H9 (cell line): ENCODE measurements at regions not wholly inside any gene's neighbourhood (a gene's known extent, or its start where the extent isn't known, plus 50 kb on each side); places are given as distances from the start of the nearest gene placed in this dataset.

Experiments
- DNase-seq: peaks from one replicate; pipeline ENCODE4 v3.0.0-alpha.2; 2017
- H2AFZ ChIP-seq: one replicate; pipeline ENCODE4 v1.6.1; 2013; ENCODE audit warnings: mild to moderate bottlenecking, low read length, control low read depth, moderate library complexity
- H2AK5ac ChIP-seq: 2 replicates; pipeline ENCODE4 v1.6.1; 2013; ENCODE audit warnings: low read length, control low read depth, mixed read lengths; ENCODE audit not compliant: insufficient read length
- H2BK120ac ChIP-seq: one replicate; pipeline ENCODE4 v1.6.1; 2013; ENCODE audit warnings: low read depth, mild to moderate bottlenecking, low read length, control low read depth, inconsistent platforms; ENCODE audit not compliant: poor library complexity, severe bottlenecking
- H2BK12ac ChIP-seq: 2 replicates; pipeline ENCODE4 v1.6.1; 2013; ENCODE audit warnings: low read length, control low read depth, mixed read lengths, low read depth; ENCODE audit not compliant: insufficient read length
- H2BK15ac ChIP-seq: 2 replicates; pipeline ENCODE4 v1.6.1; 2013; ENCODE audit warnings: low read depth, low read length, control low read depth
- H2BK20ac ChIP-seq: one replicate; pipeline ENCODE4 v1.6.1; 2013; ENCODE audit warnings: low read depth, mild to moderate bottlenecking, low read length, control low read depth, inconsistent platforms; ENCODE audit not compliant: poor library complexity, severe bottlenecking
- H2BK5ac ChIP-seq: 2 replicates; pipeline ENCODE4 v1.6.1; 2013; ENCODE audit warnings: low read length, control low read depth, mixed read lengths; ENCODE audit not compliant: insufficient read length
- H3K14ac ChIP-seq: 2 replicates; pipeline ENCODE4 v1.6.1; 2013; ENCODE audit warnings: low read length, control low read depth; ENCODE audit not compliant: insufficient read depth
- H3K18ac ChIP-seq: 2 replicates; pipeline ENCODE4 v1.6.1; 2013; ENCODE audit warnings: low read depth, mild to moderate bottlenecking, mixed read lengths, low read length, control low read depth; ENCODE audit not compliant: insufficient read length
- H3K23ac ChIP-seq: 2 replicates; pipeline ENCODE4 v1.6.1; 2013; ENCODE audit warnings: low read length, control low read depth, mixed read lengths, low read depth; ENCODE audit not compliant: insufficient read length
- H3K23me2 ChIP-seq: 2 replicates; pipeline ENCODE4 v1.6.1; 2013; ENCODE audit warnings: low read depth, mild to moderate bottlenecking, mixed read lengths, low read length, control low read depth; ENCODE audit not compliant: insufficient read length, poor library complexity, severe bottlenecking
- H3K27ac ChIP-seq: 2 replicates; pipeline ENCODE4 v1.5.1; 2013; ENCODE audit warnings: low read length, control low read depth, mixed read lengths, low read depth; ENCODE audit not compliant: insufficient read length
- H3K27me3 ChIP-seq: 2 replicates; pipeline ENCODE4 v1.6.1; 2013; ENCODE audit warnings: low read length, control low read depth, inconsistent platforms; ENCODE audit not compliant: insufficient read depth
- H3K4ac ChIP-seq: 2 replicates; pipeline ENCODE4 v1.6.1; 2013; ENCODE audit warnings: low read depth, mild to moderate bottlenecking, control low read depth, inconsistent platforms, low read length, moderate library complexity
- H3K4me1 ChIP-seq: 2 replicates; pipeline ENCODE4 v1.6.1; 2013; ENCODE audit warnings: low read length, control low read depth, inconsistent platforms; ENCODE audit not compliant: insufficient read depth
- H3K4me2 ChIP-seq: 2 replicates; pipeline ENCODE4 v1.6.1; 2013; ENCODE audit warnings: low read length, control low read depth, mixed read lengths; ENCODE audit not compliant: insufficient read length, insufficient read depth
- H3K56ac ChIP-seq: 2 replicates; pipeline ENCODE4 v1.6.1; 2013; ENCODE audit warnings: low read depth, mild to moderate bottlenecking, mixed read lengths, low read length, control low read depth; ENCODE audit not compliant: insufficient read length
- H3K79me1 ChIP-seq: 2 replicates; pipeline ENCODE4 v1.6.1; 2013; ENCODE audit warnings: low read depth, mild to moderate bottlenecking, moderate library complexity, low read length, control low read depth, inconsistent platforms; ENCODE audit not compliant: insufficient read depth, poor library complexity, severe bottlenecking
- H3K79me2 ChIP-seq: 2 replicates; pipeline ENCODE4 v1.6.1; 2013; ENCODE audit warnings: low read length, control low read depth, inconsistent platforms; ENCODE audit not compliant: insufficient read depth
- H3K9ac ChIP-seq: 2 replicates; pipeline ENCODE4 v1.6.1; 2013; ENCODE audit warnings: low read length, control low read depth, mixed read lengths; ENCODE audit not compliant: insufficient read length; ENCODE audit errors: extremely low read depth
- H3K9me3 ChIP-seq: one replicate; pipeline ENCODE4 v1.6.1; 2013; ENCODE audit warnings: low read depth, low read length, inconsistent platforms; ENCODE audit not compliant: control insufficient read depth
- H3T11ph ChIP-seq: one replicate; pipeline ENCODE4 v1.6.1; 2013; ENCODE audit warnings: mild to moderate bottlenecking, low read length, control low read depth, inconsistent platforms
- H4K20me1 ChIP-seq: one replicate; pipeline ENCODE4 v1.6.1; 2013; ENCODE audit not compliant: control insufficient read depth, insufficient read length, insufficient read depth
- H4K5ac ChIP-seq: 2 replicates; pipeline ENCODE4 v1.6.1; 2013; ENCODE audit warnings: low read depth, mild to moderate bottlenecking, mixed read lengths, low read length, control low read depth; ENCODE audit not compliant: insufficient read length
- H4K8ac ChIP-seq: replicated peaks from 2 replicates; pipeline ENCODE4 v1.6.1; 2013; ENCODE audit warnings: low read length, control low read depth, mixed read lengths, low read depth; ENCODE audit not compliant: insufficient read length
- H4K91ac ChIP-seq: 2 replicates; pipeline ENCODE4 v1.6.1; 2013; ENCODE audit warnings: low read depth, mild to moderate bottlenecking, moderate library complexity, mixed read lengths, low read length, control low read depth; ENCODE audit not compliant: insufficient read length
- H3K27ac Mint-ChIP-seq, 3 experiments: 2 replicates in 2 of 3; 3 replicates in 1 of 3; pipeline ENCODE4 v1.8.0; 2020 to 2021; ENCODE audit warnings: mixed read lengths in 3 of 3, mild to moderate bottlenecking in 1 of 3, moderate library complexity in 1 of 3
- H3K27me3 Mint-ChIP-seq: 2 replicates; pipeline ENCODE4 v1.8.0; 2021; ENCODE audit warnings: low read depth, mild to moderate bottlenecking, moderate library complexity, mixed read lengths
- H3K36me3 Mint-ChIP-seq, 3 experiments: 2 replicates in 2 of 3; 3 replicates in 1 of 3; pipeline ENCODE4 v1.8.0; 2020 to 2021; ENCODE audit warnings: low read depth in 3 of 3, mixed read lengths in 3 of 3; ENCODE audit not compliant: insufficient read depth in 1 of 3
- H3K4me1 Mint-ChIP-seq, 2 experiments: 2 replicates each; pipeline ENCODE4 v1.8.0; 2020; ENCODE audit warnings: mixed read lengths in 2 of 2
- H3K4me3 Mint-ChIP-seq, 2 experiments: 2 replicates in 1 of 2; 3 replicates in 1 of 2; pipeline ENCODE4 v1.8.0; 2020 to 2021; ENCODE audit warnings: mild to moderate bottlenecking in 2 of 2, mixed read lengths in 2 of 2, moderate library complexity in 1 of 2
- H3K9me3 Mint-ChIP-seq, 2 experiments: 2 replicates in 1 of 2; 3 replicates in 1 of 2; pipeline ENCODE4 v1.8.0; 2020; ENCODE audit warnings: mild to moderate bottlenecking in 2 of 2, mixed read lengths in 2 of 2, moderate library complexity in 1 of 2
- whole genome bisulfite sequencing: extraction: QIAGEN DNeasy Blood & Tissue Kit; methylation state at CpG from one replicate; pipeline ENCODE4 v1.1.7; 2013; ENCODE audit warnings: missing lambda C conversion rate, low lambda C conversion rate, mixed read lengths; ENCODE audit not compliant: insufficient read length; ENCODE audit errors: extremely low coverage; 5-methylcytosine and 5-hydroxymethylcytosine counted together
- TF ChIP-seq, protein P1 (sequence below): fragments of 200-600 bp; sonication (generic); conservative IDR thresholded peaks from 3 replicates; pipeline ENCODE4 v1.8.0; 2021; ENCODE audit warnings: antibody characterized with exemption, mild to moderate bottlenecking

DNA sequence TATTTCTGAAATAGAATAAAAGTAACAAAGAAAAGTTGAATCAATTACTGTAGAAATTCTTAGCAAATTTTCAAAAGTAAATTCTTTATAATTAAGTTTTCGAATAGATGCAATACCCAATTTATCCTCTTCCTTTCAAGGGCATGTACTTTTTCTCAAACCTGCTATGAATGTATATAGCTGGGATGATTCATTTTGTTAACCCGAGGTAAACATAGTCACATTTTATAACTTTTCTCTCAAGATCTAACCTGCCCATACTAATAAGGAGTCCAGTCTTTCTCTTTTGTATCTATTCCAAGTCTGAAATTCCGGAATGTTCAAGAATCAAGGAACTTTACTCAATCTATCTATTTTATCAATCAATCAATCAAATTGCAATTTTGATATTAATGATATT is 1072.9 kb downstream of the REEP3 start:
- no peak overlapping the region for H3K18ac ChIP-seq
- no peak for DNase-seq
- H3K23me2 ChIP-seq: no peaks in the 10 kb centered on the region
- no CpG with 5 or more reads among the region's 3 CpGs for WGBS
- H2BK12ac ChIP-seq: no peak overlapping the region
- no peak overlapping the region for H3K14ac ChIP-seq
- no peak overlapping the region for H4K91ac ChIP-seq
- no peaks in the 10 kb centered on the region for H4K20me1 ChIP-seq
- Mint-ChIP-seq H3K36me3 (no peaks in the 10 kb centered on the region), H3K27ac (no peak overlapping the region), H3K27me3 (no peaks in the 10 kb centered on the region), H3K9me3 (no peaks in the 10 kb centered on the region), H3K4me3 (no peak overlapping the region), H3K4me1 (no peaks in the 10 kb centered on the region)
- H3K79me1 ChIP-seq: no peaks in the 10 kb centered on the region
- no peak overlapping the region for H3K4me2 ChIP-seq
- no peak overlapping the region for H3T11ph ChIP-seq
- no peak overlapping the region for H2AFZ ChIP-seq
- no peak overlapping the region for H3K27ac ChIP-seq
- no peak overlapping the region for H4K8ac ChIP-seq
- no peak overlapping the region for H2BK120ac ChIP-seq
- H2BK15ac ChIP-seq: no peak overlapping the region
- TF ChIP-seq, protein P1, sequence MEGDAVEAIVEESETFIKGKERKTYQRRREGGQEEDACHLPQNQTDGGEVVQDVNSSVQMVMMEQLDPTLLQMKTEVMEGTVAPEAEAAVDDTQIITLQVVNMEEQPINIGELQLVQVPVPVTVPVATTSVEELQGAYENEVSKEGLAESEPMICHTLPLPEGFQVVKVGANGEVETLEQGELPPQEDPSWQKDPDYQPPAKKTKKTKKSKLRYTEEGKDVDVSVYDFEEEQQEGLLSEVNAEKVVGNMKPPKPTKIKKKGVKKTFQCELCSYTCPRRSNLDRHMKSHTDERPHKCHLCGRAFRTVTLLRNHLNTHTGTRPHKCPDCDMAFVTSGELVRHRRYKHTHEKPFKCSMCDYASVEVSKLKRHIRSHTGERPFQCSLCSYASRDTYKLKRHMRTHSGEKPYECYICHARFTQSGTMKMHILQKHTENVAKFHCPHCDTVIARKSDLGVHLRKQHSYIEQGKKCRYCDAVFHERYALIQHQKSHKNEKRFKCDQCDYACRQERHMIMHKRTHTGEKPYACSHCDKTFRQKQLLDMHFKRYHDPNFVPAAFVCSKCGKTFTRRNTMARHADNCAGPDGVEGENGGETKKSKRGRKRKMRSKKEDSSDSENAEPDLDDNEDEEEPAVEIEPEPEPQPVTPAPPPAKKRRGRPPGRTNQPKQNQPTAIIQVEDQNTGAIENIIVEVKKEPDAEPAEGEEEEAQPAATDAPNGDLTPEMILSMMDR: no peak
- no peak overlapping the region for H2BK20ac ChIP-seq
- H2BK5ac ChIP-seq: no peak overlapping the region
- H3K4ac ChIP-seq: no peak overlapping the region
- H3K27me3 ChIP-seq: no peaks in the 10 kb centered on the region
- H3K9ac ChIP-seq: no peak overlapping the region
- H3K23ac ChIP-seq: no peak overlapping the region
- no peaks in the 10 kb centered on the region for H3K4me1 ChIP-seq
- H3K56ac ChIP-seq: no peak overlapping the region
- H3K9me3 ChIP-seq: no peaks in the 10 kb centered on the region
- no peaks in the 10 kb centered on the region for H3K79me2 ChIP-seq
- H2AK5ac ChIP-seq: no peak overlapping the region
- H4K5ac ChIP-seq: no peak overlapping the region
